ENCODE measurements at regions not wholly inside any gene's neighbourhood (a gene's known extent, or its start where the extent isn't known, plus 50 kb on each side); places are given as distances from the start of the nearest gene placed in this dataset.

GRCh38 chr6:164578616-164579015, 730.8 kb downstream of the C6orf118 start:
- DNase-seq (ENCODE audit: low read depth): no peak

GRCh38 chr6:164570801-164571200, 738.6 kb downstream of the C6orf118 start:
- DNase-seq (ENCODE audit: low read depth): no peak

GRCh38 chr6:164569509-164569908, 739.9 kb downstream of the C6orf118 start:
- no peak for DNase-seq (ENCODE audit: low read depth)

- no peak for DNase-seq (ENCODE audit: low read depth)
These were observed 745.5 kb downstream of the C6orf118 start for GRCh38 chr6:164563924-164564323.

GRCh38 chr6:164561656-164562055, 747.7 kb downstream of the C6orf118 start:
- DNase-seq (ENCODE audit: low read depth): no peak

GRCh38 chr6:164554700-164555476, 754.5 kb downstream of the C6orf118 start:
- no peak for DNase-seq (ENCODE audit: low read depth)

GRCh38 chr6:164554226-164554625, 755.2 kb downstream of the C6orf118 start:
- DNase-seq (ENCODE audit: low read depth): no peak

GRCh38 chr6:164551706-164552105, 757.7 kb downstream of the C6orf118 start:
- no peak for DNase-seq (ENCODE audit: low read depth)

- no peak for DNase-seq (ENCODE audit: low read depth)
These were observed 762.3 kb downstream of the C6orf118 start for GRCh38 chr6:164547076-164547475.

- no peak for DNase-seq (ENCODE audit: low read depth)
These were observed 763.1 kb downstream of the C6orf118 start for GRCh38 chr6:164546263-164546662.

- no peak for DNase-seq (ENCODE audit: low read depth)
These were observed 775.2 kb downstream of the C6orf118 start for GRCh38 chr6:164534070-164534766.

- DNase-seq (ENCODE audit: low read depth): no peak
These were observed 776.4 kb downstream of the C6orf118 start for GRCh38 chr6:164533045-164533362.

GRCh38 chr6:164532198-164533044, 777.0 kb downstream of the C6orf118 start:
- no peak for DNase-seq (ENCODE audit: low read depth)

GRCh38 chr6:164531736-164532135, 777.7 kb downstream of the C6orf118 start:
- DNase-seq (ENCODE audit: low read depth): no peak

- DNase-seq (ENCODE audit: low read depth): no peak
These were observed 780.9 kb downstream of the C6orf118 start for GRCh38 chr6:164528539-164528938.

GRCh38 chr6:164523087-164523654, 786.2 kb downstream of the C6orf118 start:
- no peak for DNase-seq (ENCODE audit: low read depth)

- no peak for DNase-seq (ENCODE audit: low read depth)
These were observed 788.5 kb downstream of the C6orf118 start for GRCh38 chr6:164520916-164521315.

GRCh38 chr6:164507206-164507940, 802.0 kb downstream of the C6orf118 start:
- no peak for DNase-seq (ENCODE audit: low read depth)

GRCh38 chr6:164505425-164505824, 804.0 kb downstream of the C6orf118 start:
- no peak for DNase-seq (ENCODE audit: low read depth)

- DNase-seq (ENCODE audit: low read depth): no peak
These were observed 806.6 kb downstream of the C6orf118 start for GRCh38 chr6:164502833-164503232.

GRCh38 chr6:164495882-164496495, 813.4 kb downstream of the C6orf118 start:
- DNase-seq (ENCODE audit: low read depth): no peak

Data from Daoy (cell line).